Tibial nerve (tissue), 3 donors: ENCODE measurements at regions not wholly inside any gene's neighbourhood (a gene's known extent, or its start where the extent isn't known, plus 50 kb on each side); places are given as distances from the start of the nearest gene placed in this dataset.
"Not testable (repeated sequence)": the region's sequence is repeated elsewhere in the genome, so short reads cannot be mapped to it uniquely, and the experiment has no call there.

Source experiments
- POLR2A ChIP-seq, 2 donors: fragments of 450-650 bp; IDR thresholded peaks; one replicate each; pipeline ENCODE4 v1.6.1; 2017; ENCODE audit warnings: antibody characterized with exemption in 2 of 2, mild to moderate bottlenecking in 2 of 2, moderate library complexity in 2 of 2
- TF ChIP-seq, protein P1 (sequence below), 5 experiments: fragments of 200-600 bp in 3 of 5; fragments of 450-650 bp in 2 of 5; sonication (generic) in 3 of 5; IDR thresholded peaks; one replicate each; pipeline ENCODE4 v1.5.1; 2016 to 2019; ENCODE audit warnings: antibody characterized with exemption in 5 of 5, mild to moderate bottlenecking in 3 of 5, moderate library complexity in 2 of 5

GRCh38 chr2:87093937-87094529 is 72.4 kb upstream of the PLGLB1 start:
- TF ChIP-seq, protein P1, sequence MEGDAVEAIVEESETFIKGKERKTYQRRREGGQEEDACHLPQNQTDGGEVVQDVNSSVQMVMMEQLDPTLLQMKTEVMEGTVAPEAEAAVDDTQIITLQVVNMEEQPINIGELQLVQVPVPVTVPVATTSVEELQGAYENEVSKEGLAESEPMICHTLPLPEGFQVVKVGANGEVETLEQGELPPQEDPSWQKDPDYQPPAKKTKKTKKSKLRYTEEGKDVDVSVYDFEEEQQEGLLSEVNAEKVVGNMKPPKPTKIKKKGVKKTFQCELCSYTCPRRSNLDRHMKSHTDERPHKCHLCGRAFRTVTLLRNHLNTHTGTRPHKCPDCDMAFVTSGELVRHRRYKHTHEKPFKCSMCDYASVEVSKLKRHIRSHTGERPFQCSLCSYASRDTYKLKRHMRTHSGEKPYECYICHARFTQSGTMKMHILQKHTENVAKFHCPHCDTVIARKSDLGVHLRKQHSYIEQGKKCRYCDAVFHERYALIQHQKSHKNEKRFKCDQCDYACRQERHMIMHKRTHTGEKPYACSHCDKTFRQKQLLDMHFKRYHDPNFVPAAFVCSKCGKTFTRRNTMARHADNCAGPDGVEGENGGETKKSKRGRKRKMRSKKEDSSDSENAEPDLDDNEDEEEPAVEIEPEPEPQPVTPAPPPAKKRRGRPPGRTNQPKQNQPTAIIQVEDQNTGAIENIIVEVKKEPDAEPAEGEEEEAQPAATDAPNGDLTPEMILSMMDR (IDR thresholded peaks at IDR 0.05), result not testable (repeated sequence)
- TF ChIP-seq POLR2A (IDR thresholded peaks at IDR 0.05), result not testable (repeated sequence)
